Adrenal gland (tissue), 9 donors: ENCODE measurements at regions not wholly inside any gene's neighbourhood (a gene's known extent, or its start where the extent isn't known, plus 50 kb on each side); places are given as distances from the start of the nearest gene placed in this dataset.

ENCODE experiments used
- DNase-seq, 7 donors: peaks; one replicate each; pipeline ENCODE4 v3.0.0-alpha.2; 2019 to 2020
- H3K27ac ChIP-seq, 5 donors: fragments of 200-600 bp; sonication (generic) in 4 of 5; 1 replicate in 3 of 5; 2 replicates in 2 of 5; pipeline versions ENCODE4 v1.5.1 to v1.8.0; 2016 to 2020; ENCODE audit warnings: mild to moderate bottlenecking in 1 of 5
- H3K27me3 ChIP-seq: fragments of 200-600 bp; 2 replicates; pipeline ENCODE4 v1.8.0; 2021
- H3K36me3 ChIP-seq, 2 donors: fragments of 200-600 bp; replicated peaks in 1 of 2; 1 replicate in 1 of 2; 2 replicates in 1 of 2; pipeline versions ENCODE4 v1.5.1 to v1.8.0; 2018 to 2022
- H3K4me1 ChIP-seq, 2 donors: fragments of 200-600 bp; replicated peaks in 1 of 2; 1 replicate in 1 of 2; 2 replicates in 1 of 2; pipeline versions ENCODE4 v1.5.1 to v1.8.0; 2018 to 2021
- H3K4me3 ChIP-seq, 4 donors: fragments of 200-600 bp; sonication (generic) in 3 of 4; one replicate each; pipeline ENCODE4 v1.5.1; 2016 to 2018
- H3K9me3 ChIP-seq, 3 donors: fragments of 200-600 bp; sonication (generic) in 1 of 3; replicated peaks in 1 of 3; 1 replicate in 2 of 3; 2 replicates in 1 of 3; pipeline versions ENCODE4 v1.5.1 to v1.8.0; 2016 to 2021
- POLR2A ChIP-seq, 2 donors: fragments of 450-650 bp; IDR thresholded peaks; one replicate each; pipeline ENCODE4 v1.6.1; 2017; ENCODE audit warnings: antibody characterized with exemption in 2 of 2, mild to moderate bottlenecking in 2 of 2, moderate library complexity in 1 of 2
- WGBS, 4 donors: extraction: QIAGEN DNeasy Blood & Tissue Kit in 2 of 4; methylation state at CpG; one replicate each; pipeline versions ENCODE4 v1.1.5 to v1.1.7; 2013 to 2017; 5-methylcytosine and 5-hydroxymethylcytosine counted together
- intact Hi-C, 2 donors: fragments of 100-400 bp; cut with DNase I; formaldehyde crosslinking; loops; one replicate each; pipeline versions ENCODE4 v1.14.1 to v1.15.0; 2022 to 2023
- TF ChIP-seq, protein P1 (sequence below), 6 experiments: fragments of 450-650 bp in 4 of 6; fragments of 200-600 bp in 2 of 6; sonication (generic) in 1 of 6; IDR thresholded peaks; 1 replicate in 5 of 6; 2 replicates in 1 of 6; pipeline versions ENCODE4 v1.5.1 to v1.8.0; 2016 to 2021; ENCODE audit warnings: antibody characterized with exemption in 6 of 6, mild to moderate bottlenecking in 2 of 6, moderate library complexity in 1 of 6
- donor health status: healthy with polysubstance abuse.
- donor health status: Bipolar disorder and iron deficiency.
- donor health status: DM: yes; HTN: yes; CAD: no.
- donor health status: DM: no; HTN: no; CAD: no.
- donor health status: DM: no; HTN: no; CAD: no.

DNA sequence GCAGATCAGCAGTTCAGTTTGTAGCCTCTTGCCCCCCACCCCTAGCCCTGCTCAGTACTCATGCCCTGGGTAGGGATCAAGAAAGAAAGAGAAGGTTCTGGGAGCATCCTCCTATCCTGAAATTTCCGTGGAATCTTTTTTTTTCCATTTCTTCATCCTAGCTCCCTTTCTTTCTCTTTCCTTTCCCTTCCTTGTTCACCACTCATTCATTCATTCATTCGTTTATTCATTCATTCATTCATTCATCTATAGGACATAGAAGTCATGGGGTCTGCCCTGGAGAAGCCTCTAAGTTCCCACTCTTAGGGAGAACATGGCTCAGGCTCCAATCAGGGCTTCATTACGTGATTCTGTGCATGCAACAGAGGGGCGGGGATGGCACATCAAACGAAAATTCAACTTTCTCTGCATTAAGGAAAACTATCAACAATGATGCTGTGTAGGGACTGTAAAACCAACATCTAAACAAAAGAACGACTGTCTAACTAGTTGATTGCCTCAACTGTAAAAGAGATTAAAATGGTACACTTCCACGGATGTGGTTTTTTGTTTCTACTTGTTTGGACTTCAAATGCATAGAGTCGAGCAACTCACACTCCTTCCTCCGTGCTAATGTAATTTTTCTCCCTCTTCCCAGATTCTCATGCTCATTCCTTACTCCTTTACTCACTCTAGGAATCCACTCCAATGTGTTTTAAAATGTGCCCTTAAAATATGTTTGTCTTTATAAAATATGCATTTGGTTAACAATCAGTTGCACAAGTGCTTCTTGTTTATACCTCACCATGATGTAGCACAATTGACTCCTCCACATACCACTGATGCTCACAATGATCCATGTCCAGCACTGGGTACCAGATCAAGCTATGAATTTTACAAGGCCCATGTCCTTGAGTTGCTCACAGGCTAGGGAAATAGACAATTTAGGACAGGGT lies 101.2 kb upstream of the SLC2A1 start:
- DNase-seq, result no peak
- Histone ChIP-seq H3K27me3 (peaks cover 5% of the 10 kb centered on the region), H3K4me3 (no peak overlapping the region), H3K27ac (no peak overlapping the region), H3K9me3 (no peaks in the 10 kb centered on the region), H3K4me1 (peaks cover 0 to 9% of the 10 kb centered on the region in 2 donors), H3K36me3 (no peaks in the 10 kb centered on the region)
- no peak for TF ChIP-seq POLR2A (IDR thresholded peaks at IDR 0.05)
- TF ChIP-seq, protein P1, sequence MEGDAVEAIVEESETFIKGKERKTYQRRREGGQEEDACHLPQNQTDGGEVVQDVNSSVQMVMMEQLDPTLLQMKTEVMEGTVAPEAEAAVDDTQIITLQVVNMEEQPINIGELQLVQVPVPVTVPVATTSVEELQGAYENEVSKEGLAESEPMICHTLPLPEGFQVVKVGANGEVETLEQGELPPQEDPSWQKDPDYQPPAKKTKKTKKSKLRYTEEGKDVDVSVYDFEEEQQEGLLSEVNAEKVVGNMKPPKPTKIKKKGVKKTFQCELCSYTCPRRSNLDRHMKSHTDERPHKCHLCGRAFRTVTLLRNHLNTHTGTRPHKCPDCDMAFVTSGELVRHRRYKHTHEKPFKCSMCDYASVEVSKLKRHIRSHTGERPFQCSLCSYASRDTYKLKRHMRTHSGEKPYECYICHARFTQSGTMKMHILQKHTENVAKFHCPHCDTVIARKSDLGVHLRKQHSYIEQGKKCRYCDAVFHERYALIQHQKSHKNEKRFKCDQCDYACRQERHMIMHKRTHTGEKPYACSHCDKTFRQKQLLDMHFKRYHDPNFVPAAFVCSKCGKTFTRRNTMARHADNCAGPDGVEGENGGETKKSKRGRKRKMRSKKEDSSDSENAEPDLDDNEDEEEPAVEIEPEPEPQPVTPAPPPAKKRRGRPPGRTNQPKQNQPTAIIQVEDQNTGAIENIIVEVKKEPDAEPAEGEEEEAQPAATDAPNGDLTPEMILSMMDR (IDR thresholded peaks at IDR 0.05), result no peak
- intact Hi-C loops, result loop anchor here in 1 of 2 donors (5.0 kb wide), 1 partner anchor 143 kb away; no protein-coding TSS in a partner anchor
- 72 to 79% (median 76%) methylated on average over 9 of the region's 9 CpGs for WGBS, 4 donors

DNA sequence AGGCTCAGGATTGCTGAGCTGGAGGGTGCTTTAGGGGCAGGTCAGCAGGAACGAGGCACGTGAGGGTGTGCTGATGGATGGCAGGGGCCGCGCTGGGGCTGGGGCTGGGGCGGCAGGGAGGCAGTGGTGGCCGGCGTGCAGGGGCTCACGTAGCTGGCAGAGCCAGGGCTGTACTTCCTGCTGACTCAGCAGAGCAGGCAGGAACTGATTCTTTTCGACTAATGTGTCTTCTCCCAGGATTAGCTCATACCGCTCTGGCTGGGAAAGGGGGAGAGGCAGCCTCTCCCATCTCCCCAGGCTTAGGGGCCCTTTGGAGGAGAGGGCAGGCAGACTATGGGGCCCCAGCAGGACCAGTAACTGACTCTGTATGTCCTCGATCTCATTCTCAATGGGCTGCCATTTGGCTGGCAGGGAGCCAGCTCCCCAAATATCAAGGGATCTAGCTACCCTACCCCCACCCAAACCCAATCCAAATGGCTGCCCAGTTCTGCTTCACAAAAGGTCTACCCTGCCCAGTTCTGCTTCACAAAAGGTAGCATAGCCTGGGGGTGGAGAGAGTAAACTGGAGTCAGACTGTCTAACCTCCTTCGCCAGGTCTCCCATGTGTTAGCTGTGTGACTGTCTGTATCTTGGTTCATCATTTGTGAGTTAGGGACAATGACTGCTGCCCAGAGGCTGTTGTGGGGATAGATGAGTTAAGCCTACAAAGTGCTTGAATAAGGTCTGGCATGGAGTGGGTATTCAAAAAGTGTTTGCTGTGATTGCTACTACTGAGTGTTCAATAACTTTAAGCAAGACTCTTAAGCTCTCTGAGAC lies 100.1 kb upstream of the SLC2A1 start:
- no peaks in the 10 kb centered on the region for H3K9me3 ChIP-seq
- no peaks in the 10 kb centered on the region for H3K36me3 ChIP-seq
- no peak for TF ChIP-seq POLR2A (IDR thresholded peaks at IDR 0.05)
- TF ChIP-seq, protein P1 (IDR thresholded peaks at IDR 0.05), result no peak
- intact Hi-C loops, result loop anchor here in 1 of 2 donors (5.0 kb wide), 1 partner anchor 141 kb away; no protein-coding TSS in a partner anchor
- H3K4me1 ChIP-seq, result peaks cover 0 to 9% of the 10 kb centered on the region in 2 donors
- H3K27me3 ChIP-seq, result peaks cover 5% of the 10 kb centered on the region
- H3K4me3 ChIP-seq, result no peak overlapping the region
- WGBS, 4 donors, result 11 to 15% (median 14%) methylated on average over 9 to 12 of the region's 12 CpGs
- DNase-seq, result peak in 4 of 7 donors; percentile 24 to 54 (median 34)
- H3K27ac ChIP-seq, result peak overlapping the region in 1 of 5 donors; percentile 16

GRCh38 chr1:43058056-43058455 lies 99.4 kb upstream of the SLC2A1 start:
- Histone ChIP-seq H3K27ac (peak overlapping the region in 1 of 5 donors; percentile 16), H3K27me3 (peaks cover 5% of the 10 kb centered on the region), H3K4me1 (peaks cover 0 to 9% of the 10 kb centered on the region in 2 donors), H3K4me3 (no peak overlapping the region), H3K9me3 (no peaks in the 10 kb centered on the region), H3K36me3 (no peaks in the 10 kb centered on the region)
- WGBS, 4 donors, result 82 to 91% (median 91%) methylated on average over 11 of the region's 11 CpGs
- no peak for DNase-seq
- intact Hi-C loops, result loop anchor here in 1 of 2 donors (5.0 kb wide), 1 partner anchor 141 kb away; no protein-coding TSS in a partner anchor
- TF ChIP-seq, protein P1 (IDR thresholded peaks at IDR 0.05), result no peak
- no peak for TF ChIP-seq POLR2A (IDR thresholded peaks at IDR 0.05)

GRCh38 chr1:43057567-43057966 lies 98.9 kb upstream of the SLC2A1 start:
- WGBS, 4 donors, result 88 to 96% (median 93%) methylated on average over 7 of the region's 7 CpGs
- Histone ChIP-seq H3K9me3 (no peaks in the 10 kb centered on the region), H3K36me3 (no peaks in the 10 kb centered on the region), H3K4me1 (peaks cover 0 to 9% of the 10 kb centered on the region in 2 donors), H3K27ac (peak overlapping the region in 1 of 5 donors; percentile 36), H3K4me3 (no peak overlapping the region), H3K27me3 (peaks cover 5% of the 10 kb centered on the region)
- DNase-seq, result no peak
- TF ChIP-seq, protein P1 (IDR thresholded peaks at IDR 0.05), result no peak
- no peak for TF ChIP-seq POLR2A (IDR thresholded peaks at IDR 0.05)
- intact Hi-C loops, result loop anchor here in 1 of 2 donors (5.0 kb wide), 1 partner anchor 140 kb away; no protein-coding TSS in a partner anchor
